ENCODE measurements at regions not wholly inside any gene's neighbourhood (a gene's known extent, or its start where the extent isn't known, plus 50 kb on each side); places are given as distances from the start of the nearest gene placed in this dataset.

GRCh38 chr4:107467461-107467860 is 252.6 kb downstream of the PAPSS1 start:
- TF ChIP-seq CTCF (IDR thresholded peaks at IDR 0.05) (no peak), POLR2A (IDR thresholded peaks at IDR 0.05) (no peak), EP300 (IDR thresholded peaks at IDR 0.05) (no peak)
